Stomach (tissue), 4 donors: ENCODE measurements at regions not wholly inside any gene's neighbourhood (a gene's known extent, or its start where the extent isn't known, plus 50 kb on each side); places are given as distances from the start of the nearest gene placed in this dataset.

ENCODE experiments used
- CTCF ChIP-seq, 7 experiments: fragments of 450-650 bp in 4 of 7; fragments of 200-600 bp in 3 of 7; sonication (generic) in 3 of 7; IDR thresholded peaks; one replicate each; pipeline ENCODE4 v1.5.1; 2016 to 2019; ENCODE audit warnings: antibody characterized with exemption in 7 of 7, control low read depth in 2 of 7, mild to moderate bottlenecking in 1 of 7
- POLR2AphosphoS5 ChIP-seq, 3 donors: sonication (generic); formaldehyde crosslinking; IDR thresholded peaks; one replicate each; pipeline ENCODE4 v1.6.1; 2016; ENCODE audit warnings: antibody characterized with exemption in 3 of 3

GRCh38 chr11:115722711-115723110 is 218.5 kb upstream of the CADM1 start:
- TF ChIP-seq CTCF (IDR thresholded peaks at IDR 0.05), result no peak
- TF ChIP-seq POLR2AphosphoS5 (IDR thresholded peaks at IDR 0.05), result no peak
